ENCODE measurements at regions not wholly inside any gene's neighbourhood (a gene's known extent, or its start where the extent isn't known, plus 50 kb on each side); places are given as distances from the start of the nearest gene placed in this dataset.

DNA sequence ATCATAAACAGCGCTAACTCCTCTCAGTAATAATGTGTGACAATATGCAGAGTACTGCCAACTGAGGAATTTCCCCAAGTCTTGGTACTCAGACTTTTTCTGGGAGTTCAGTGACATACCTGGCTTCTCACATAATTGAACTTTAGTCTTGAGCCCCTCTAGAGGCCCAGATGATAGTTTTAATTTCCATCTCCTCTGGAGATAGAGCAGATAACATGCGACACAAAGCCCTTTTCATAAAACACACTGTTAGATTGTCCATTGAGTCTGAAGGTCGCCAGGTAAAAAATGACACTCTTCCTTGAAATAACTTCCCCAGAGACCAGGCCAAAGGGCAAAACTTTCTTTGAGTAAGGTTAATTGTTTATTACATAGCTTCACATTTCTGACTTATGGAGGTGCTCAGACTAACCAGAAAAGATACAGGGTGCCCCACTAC is 476.0 kb downstream of the RASEF start:
- H3K4me3 ChIP-seq (ENCODE audit: low read length): no peak overlapping the region
- no peak for DNase-seq (ENCODE audit: low read depth)
- TF ChIP-seq, protein P1, sequence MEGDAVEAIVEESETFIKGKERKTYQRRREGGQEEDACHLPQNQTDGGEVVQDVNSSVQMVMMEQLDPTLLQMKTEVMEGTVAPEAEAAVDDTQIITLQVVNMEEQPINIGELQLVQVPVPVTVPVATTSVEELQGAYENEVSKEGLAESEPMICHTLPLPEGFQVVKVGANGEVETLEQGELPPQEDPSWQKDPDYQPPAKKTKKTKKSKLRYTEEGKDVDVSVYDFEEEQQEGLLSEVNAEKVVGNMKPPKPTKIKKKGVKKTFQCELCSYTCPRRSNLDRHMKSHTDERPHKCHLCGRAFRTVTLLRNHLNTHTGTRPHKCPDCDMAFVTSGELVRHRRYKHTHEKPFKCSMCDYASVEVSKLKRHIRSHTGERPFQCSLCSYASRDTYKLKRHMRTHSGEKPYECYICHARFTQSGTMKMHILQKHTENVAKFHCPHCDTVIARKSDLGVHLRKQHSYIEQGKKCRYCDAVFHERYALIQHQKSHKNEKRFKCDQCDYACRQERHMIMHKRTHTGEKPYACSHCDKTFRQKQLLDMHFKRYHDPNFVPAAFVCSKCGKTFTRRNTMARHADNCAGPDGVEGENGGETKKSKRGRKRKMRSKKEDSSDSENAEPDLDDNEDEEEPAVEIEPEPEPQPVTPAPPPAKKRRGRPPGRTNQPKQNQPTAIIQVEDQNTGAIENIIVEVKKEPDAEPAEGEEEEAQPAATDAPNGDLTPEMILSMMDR (IDR thresholded peaks at IDR 0.05; ENCODE audit: insufficient read depth, low read depth, low read length, missing control alignments): no peak

DNA sequence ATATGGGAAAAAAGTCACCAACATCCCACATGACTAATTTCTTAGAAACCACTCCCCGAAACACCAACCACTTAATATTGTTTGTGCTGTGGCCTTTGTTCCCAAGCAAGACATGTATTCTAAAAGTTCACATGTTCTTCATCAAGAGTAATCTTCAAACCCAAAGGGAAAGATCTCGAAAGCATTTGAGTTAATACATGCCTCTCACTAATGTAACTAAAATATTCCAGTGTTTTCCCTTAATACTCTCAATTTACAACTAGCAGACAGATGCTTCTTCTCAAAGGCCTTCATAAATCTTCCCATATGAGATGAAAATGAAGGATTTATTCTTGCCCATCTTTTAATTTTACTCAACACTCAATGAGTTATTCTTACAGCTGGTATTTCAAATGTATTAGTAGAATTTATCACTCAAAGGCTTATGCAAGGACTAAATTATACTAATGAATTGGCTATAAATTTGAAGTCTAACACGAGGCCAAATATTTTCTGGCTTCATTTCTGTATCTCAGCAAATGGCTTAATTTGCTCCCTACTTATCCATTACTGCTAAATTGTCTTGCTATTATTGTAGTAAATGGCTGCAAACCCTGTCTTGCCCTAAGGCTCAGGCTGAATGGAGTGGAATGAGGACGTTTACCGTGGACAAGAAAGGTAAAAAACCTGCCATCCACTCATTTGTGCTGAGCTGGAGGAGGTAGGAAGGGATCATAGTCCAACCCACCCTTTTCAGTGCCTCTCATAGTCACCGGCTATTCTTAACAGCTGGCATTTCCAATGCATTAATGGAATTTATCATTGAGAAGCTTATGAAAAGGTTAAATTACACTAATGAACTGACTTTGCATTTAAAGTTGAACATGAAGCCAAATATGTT is 474.4 kb downstream of the RASEF start:
- no peak overlapping the region for H3K4me3 ChIP-seq (ENCODE audit: low read length)
- TF ChIP-seq, protein P1 (IDR thresholded peaks at IDR 0.05; ENCODE audit: insufficient read depth, low read depth, low read length, missing control alignments): no peak
- DNase-seq (ENCODE audit: low read depth): no peak

DNA sequence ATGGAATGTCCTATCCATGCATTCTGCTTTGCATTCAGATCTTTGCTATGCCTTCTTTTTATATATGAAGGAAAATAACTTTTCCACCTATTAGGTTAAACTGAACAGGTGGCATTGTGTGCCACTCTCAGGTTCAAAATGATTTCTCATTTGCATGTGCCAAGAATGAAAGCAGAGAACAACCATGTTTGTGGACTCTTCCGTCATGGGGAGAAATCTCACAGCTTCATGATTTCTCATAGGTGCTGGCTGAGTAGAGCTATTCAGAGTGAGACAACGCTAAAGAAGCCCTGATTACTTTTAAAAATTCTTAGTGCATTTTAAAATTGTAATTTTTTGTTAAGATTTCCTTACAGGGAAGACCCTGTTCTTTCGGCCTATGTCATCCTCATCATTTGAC is 472.1 kb downstream of the RASEF start:
- TF ChIP-seq, protein P1 (IDR thresholded peaks at IDR 0.05; ENCODE audit: insufficient read depth, low read depth, low read length, missing control alignments): no peak
- no peak for DNase-seq (ENCODE audit: low read depth)
- no peak overlapping the region for H3K4me3 ChIP-seq (ENCODE audit: low read length)

- H3K4me3 ChIP-seq (ENCODE audit: low read length): no peak overlapping the region
- DNase-seq (ENCODE audit: low read depth): no peak
- TF ChIP-seq, protein P1 (IDR thresholded peaks at IDR 0.05; ENCODE audit: insufficient read depth, low read depth, low read length, missing control alignments): no peak
These were observed 469.4 kb downstream of the RASEF start for GRCh38 chr9:82593501-82593900.

DNA sequence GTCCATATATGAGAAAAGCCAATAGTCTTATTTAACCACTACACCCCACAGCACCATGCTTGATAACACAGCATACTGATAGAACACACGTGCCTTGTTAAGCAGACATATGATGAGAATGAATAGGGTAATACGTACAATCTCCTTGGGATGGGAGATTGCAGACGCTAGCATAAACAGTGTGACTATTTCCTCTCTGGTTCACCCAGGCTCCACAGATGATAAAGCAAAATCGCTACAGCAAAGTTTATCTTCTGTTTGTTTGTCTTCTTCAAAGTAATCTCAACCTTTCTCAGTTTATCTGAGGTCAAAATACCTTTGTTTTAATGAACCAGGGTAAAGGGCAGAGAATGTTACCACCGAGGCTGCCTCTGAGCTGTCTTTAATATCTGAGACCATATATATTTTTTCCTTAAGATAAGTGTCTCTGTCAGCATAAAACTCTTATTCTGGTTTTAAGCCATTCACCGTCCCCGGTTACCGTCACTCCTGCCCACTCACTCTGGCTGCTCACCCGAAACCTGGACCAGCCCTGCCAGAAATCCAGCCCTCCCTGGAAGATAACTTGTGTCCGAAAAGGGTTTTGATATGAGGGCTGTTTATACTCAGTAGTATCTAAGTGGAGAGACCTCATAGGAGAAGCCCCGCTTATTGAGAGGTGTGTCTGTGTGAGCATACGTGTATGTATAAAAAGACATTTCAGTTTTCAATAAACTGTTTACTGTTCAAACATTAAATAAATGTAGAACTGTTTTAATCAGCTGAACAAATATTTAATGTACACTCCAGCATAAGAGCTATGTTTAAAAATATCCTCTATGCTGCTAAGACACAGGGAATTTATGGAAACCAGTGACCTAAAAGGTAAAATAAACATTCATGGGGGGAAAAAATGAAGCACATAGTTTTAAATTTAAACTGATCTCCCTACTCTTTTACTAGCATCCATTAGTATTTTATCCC is 465.4 kb downstream of the RASEF start:
- no peak for DNase-seq (ENCODE audit: low read depth)

GRCh38 chr9:82598241-82599039 is 464.5 kb downstream of the RASEF start:
- no peak overlapping the region for H3K4me3 ChIP-seq (ENCODE audit: low read length)
- TF ChIP-seq, protein P1 (IDR thresholded peaks at IDR 0.05; ENCODE audit: insufficient read depth, low read depth, low read length, missing control alignments): no peak
- DNase-seq (ENCODE audit: low read depth): no peak

More for the DNA sequence above, 465.4 kb downstream of the RASEF start:
- TF ChIP-seq, protein P1 (IDR thresholded peaks at IDR 0.05; ENCODE audit: insufficient read depth, low read depth, low read length, missing control alignments): no peak
- no peak overlapping the region for H3K4me3 ChIP-seq (ENCODE audit: low read length)

All from epithelial cell of esophagus (primary cell).